Naive B cell (primary cell): ENCODE measurements at regions not wholly inside any gene's neighbourhood (a gene's known extent, or its start where the extent isn't known, plus 50 kb on each side); places are given as distances from the start of the nearest gene placed in this dataset.

ENCODE experiments used
- ATAC-seq, 2 donors: fragments of 150-1000 bp; cut with Tn5 transposase; 2 replicates each; pipeline ENCODE4 v1.10.0; 2021; ENCODE audit warnings: low read depth in 2 of 2, mild to moderate bottlenecking in 2 of 2, moderate library complexity in 2 of 2
- DNase-seq: peaks from one replicate; pipeline ENCODE4 v3.0.0; 2022
- H3K27ac Mint-ChIP-seq, 6 donors: one replicate each; pipeline ENCODE4 v1.8.0; 2020 to 2022; ENCODE audit warnings: mild to moderate bottlenecking in 6 of 6, mixed read lengths in 6 of 6, moderate library complexity in 5 of 6, inconsistent platforms in 2 of 6
- H3K27me3 Mint-ChIP-seq, 3 donors: one replicate each; pipeline ENCODE4 v1.8.0; 2021 to 2022; ENCODE audit warnings: mixed read lengths in 3 of 3, mild to moderate bottlenecking in 1 of 3
- H3K36me3 Mint-ChIP-seq, 2 donors: one replicate each; pipeline ENCODE4 v1.8.0; 2020 to 2022; ENCODE audit warnings: mixed read lengths in 2 of 2, inconsistent platforms in 1 of 2, mild to moderate bottlenecking in 1 of 2
- H3K4me1 Mint-ChIP-seq, 3 donors: one replicate each; pipeline ENCODE4 v1.8.0; 2020 to 2022; ENCODE audit warnings: mixed read lengths in 3 of 3, inconsistent platforms in 1 of 3, mild to moderate bottlenecking in 1 of 3, moderate library complexity in 1 of 3
- H3K4me3 Mint-ChIP-seq, 8 donors: one replicate each; pipeline ENCODE4 v1.8.0; 2020 to 2022; ENCODE audit warnings: mild to moderate bottlenecking in 8 of 8, mixed read lengths in 8 of 8, moderate library complexity in 8 of 8, inconsistent platforms in 2 of 8
- H3K9me3 Mint-ChIP-seq, 7 donors: one replicate each; pipeline ENCODE4 v1.8.0; 2020 to 2022; ENCODE audit warnings: mixed read lengths in 7 of 7, mild to moderate bottlenecking in 5 of 7, inconsistent platforms in 2 of 7, moderate library complexity in 1 of 7

- H3K9me3 Mint-ChIP-seq: peaks cover 0 to 1% (median 0%) of the 10 kb centered on the region in 7 donors
- no peak for DNase-seq
These were observed 88.7 kb upstream of the PLPP4 start for GRCh38 chr10:120368338-120368737.

GRCh38 chr10:120368927-120369326 lies 88.1 kb upstream of the PLPP4 start:
- DNase-seq: no peak
- Mint-ChIP-seq H3K27me3 (peaks cover 0 to 10% (median 8%) of the 10 kb centered on the region in 3 donors), H3K4me3 (no peak overlapping the region), H3K36me3 (no peaks in the 10 kb centered on the region), H3K9me3 (peaks cover 0 to 1% (median 0%) of the 10 kb centered on the region in 7 donors), H3K4me1 (no peaks in the 10 kb centered on the region), H3K27ac (no peak overlapping the region)
- no peak for ATAC-seq

More at GRCh38 chr10:120368338-120368737, 88.7 kb upstream of the PLPP4 start:
- Mint-ChIP-seq H3K4me3 (no peak overlapping the region), H3K27me3 (peaks cover 0 to 12% (median 4%) of the 10 kb centered on the region in 3 donors), H3K27ac (no peak overlapping the region), H3K36me3 (no peaks in the 10 kb centered on the region), H3K4me1 (no peaks in the 10 kb centered on the region)
- ATAC-seq: no peak

GRCh38 chr10:120369856-120370276 lies 87.2 kb upstream of the PLPP4 start:
- no peak overlapping the region for H3K4me3 Mint-ChIP-seq
- ATAC-seq (no peak), DNase-seq (no peak)

GRCh38 chr10:120371856-120372255 lies 85.2 kb upstream of the PLPP4 start:
- H3K27me3 Mint-ChIP-seq: peaks cover 0 to 22% (median 5%) of the 10 kb centered on the region in 3 donors
- no peak overlapping the region for H3K27ac Mint-ChIP-seq
- H3K4me3 Mint-ChIP-seq: no peak overlapping the region
- peaks cover 0 to 4% (median 0%) of the 10 kb centered on the region in 7 donors for H3K9me3 Mint-ChIP-seq
- no peak for DNase-seq
- no peaks in the 10 kb centered on the region for H3K36me3 Mint-ChIP-seq
- ATAC-seq: no peak
- no peaks in the 10 kb centered on the region for H3K4me1 Mint-ChIP-seq

More at GRCh38 chr10:120369856-120370276, 87.2 kb upstream of the PLPP4 start:
- Mint-ChIP-seq H3K27ac (no peak overlapping the region), H3K4me1 (no peaks in the 10 kb centered on the region), H3K36me3 (no peaks in the 10 kb centered on the region), H3K27me3 (peaks cover 0 to 12% (median 6%) of the 10 kb centered on the region in 3 donors), H3K9me3 (peaks cover 0 to 4% (median 0%) of the 10 kb centered on the region in 7 donors)

- no peaks in the 10 kb centered on the region for H3K4me1 Mint-ChIP-seq
- ATAC-seq (no peak), DNase-seq (no peak)
- peaks cover 0 to 22% (median 5%) of the 10 kb centered on the region in 3 donors for H3K27me3 Mint-ChIP-seq
- no peak overlapping the region for H3K27ac Mint-ChIP-seq
- peaks cover 0 to 4% (median 0%) of the 10 kb centered on the region in 7 donors for H3K9me3 Mint-ChIP-seq
- H3K36me3 Mint-ChIP-seq: no peaks in the 10 kb centered on the region
- no peak overlapping the region for H3K4me3 Mint-ChIP-seq
These were observed 84.1 kb upstream of the PLPP4 start for GRCh38 chr10:120372917-120373316.

- Mint-ChIP-seq H3K27me3 (peaks cover 0 to 18% (median 11%) of the 10 kb centered on the region in 3 donors), H3K4me3 (no peak overlapping the region), H3K36me3 (no peaks in the 10 kb centered on the region), H3K27ac (no peak overlapping the region), H3K9me3 (peaks cover 0 to 12% (median 5%) of the 10 kb centered on the region in 7 donors), H3K4me1 (no peaks in the 10 kb centered on the region)
- DNase-seq (no peak), ATAC-seq (no peak)
These were observed 81.4 kb upstream of the PLPP4 start for GRCh38 chr10:120375666-120376065.

GRCh38 chr10:120381931-120382330 lies 75.1 kb upstream of the PLPP4 start:
- Mint-ChIP-seq H3K36me3 (no peaks in the 10 kb centered on the region), H3K4me1 (no peaks in the 10 kb centered on the region), H3K27ac (no peak overlapping the region), H3K4me3 (no peak overlapping the region), H3K27me3 (peaks cover 0 to 11% (median 0%) of the 10 kb centered on the region in 3 donors), H3K9me3 (peaks cover 0 to 8% (median 5%) of the 10 kb centered on the region in 7 donors)
- DNase-seq (no peak), ATAC-seq (no peak)

- Mint-ChIP-seq H3K36me3 (no peaks in the 10 kb centered on the region), H3K27me3 (peaks cover 0 to 11% (median 0%) of the 10 kb centered on the region in 3 donors), H3K4me3 (peak overlapping the region in 1 of 8 donors; percentile 59), H3K9me3 (peaks cover 0 to 8% (median 5%) of the 10 kb centered on the region in 7 donors), H3K4me1 (no peaks in the 10 kb centered on the region), H3K27ac (no peak overlapping the region)
- ATAC-seq (no peak), DNase-seq (no peak)
These were observed 74.7 kb upstream of the PLPP4 start for GRCh38 chr10:120382360-120382759.

- ATAC-seq (no peak), DNase-seq (no peak)
- Mint-ChIP-seq H3K9me3 (peaks cover 0 to 4% (median 0%) of the 10 kb centered on the region in 7 donors), H3K4me1 (no peaks in the 10 kb centered on the region), H3K27ac (no peak overlapping the region), H3K4me3 (no peak overlapping the region), H3K36me3 (no peaks in the 10 kb centered on the region), H3K27me3 (peaks cover 0 to 6% (median 0%) of the 10 kb centered on the region in 3 donors)
These were observed 71.0 kb upstream of the PLPP4 start for GRCh38 chr10:120385992-120386391.

- Mint-ChIP-seq H3K27ac (no peak overlapping the region), H3K36me3 (no peaks in the 10 kb centered on the region), H3K4me1 (no peaks in the 10 kb centered on the region), H3K27me3 (peaks cover 0 to 6% (median 0%) of the 10 kb centered on the region in 3 donors), H3K4me3 (no peak overlapping the region), H3K9me3 (peaks cover 0 to 4% (median 0%) of the 10 kb centered on the region in 7 donors)
- ATAC-seq (no peak), DNase-seq (no peak)
These were observed 70.1 kb upstream of the PLPP4 start for GRCh38 chr10:120386896-120387295.

GRCh38 chr10:120387326-120387725 lies 69.7 kb upstream of the PLPP4 start:
- DNase-seq (no peak), ATAC-seq (no peak)
- Mint-ChIP-seq H3K4me3 (no peak overlapping the region), H3K27ac (no peak overlapping the region), H3K4me1 (no peaks in the 10 kb centered on the region), H3K9me3 (peaks cover 0 to 4% (median 0%) of the 10 kb centered on the region in 7 donors), H3K36me3 (no peaks in the 10 kb centered on the region), H3K27me3 (peaks cover 0 to 6% (median 0%) of the 10 kb centered on the region in 3 donors)

- no peaks in the 10 kb centered on the region for H3K36me3 Mint-ChIP-seq
- ATAC-seq (no peak), DNase-seq (no peak)
- H3K4me3 Mint-ChIP-seq: no peak overlapping the region
- no peaks in the 10 kb centered on the region for H3K4me1 Mint-ChIP-seq
- H3K27me3 Mint-ChIP-seq: peaks cover 0 to 20% (median 19%) of the 10 kb centered on the region in 3 donors
- no peak overlapping the region for H3K27ac Mint-ChIP-seq
- H3K9me3 Mint-ChIP-seq: peaks cover 0 to 12% (median 0%) of the 10 kb centered on the region in 7 donors
These were observed 64.8 kb upstream of the PLPP4 start for GRCh38 chr10:120392245-120392644.

GRCh38 chr10:120392671-120393079 lies 64.4 kb upstream of the PLPP4 start:
- Mint-ChIP-seq H3K4me3 (no peak overlapping the region), H3K4me1 (no peaks in the 10 kb centered on the region), H3K9me3 (peaks cover 0 to 12% (median under 1%) of the 10 kb centered on the region in 7 donors), H3K27ac (no peak overlapping the region), H3K27me3 (peaks cover 0 to 20% (median 19%) of the 10 kb centered on the region in 3 donors), H3K36me3 (no peaks in the 10 kb centered on the region)
- DNase-seq (no peak), ATAC-seq (no peak)

GRCh38 chr10:120394446-120394845 lies 62.6 kb upstream of the PLPP4 start:
- H3K4me1 Mint-ChIP-seq: no peaks in the 10 kb centered on the region
- ATAC-seq (no peak), DNase-seq (no peak)

More at GRCh38 chr10:120394446-120394845, 62.6 kb upstream of the PLPP4 start:
- H3K27ac Mint-ChIP-seq: no peak overlapping the region
- H3K27me3 Mint-ChIP-seq: peaks cover 0 to 20% (median 19%) of the 10 kb centered on the region in 3 donors
- H3K4me3 Mint-ChIP-seq: no peak overlapping the region
- H3K9me3 Mint-ChIP-seq: peaks cover 0 to 12% (median 2%) of the 10 kb centered on the region in 7 donors
- no peaks in the 10 kb centered on the region for H3K36me3 Mint-ChIP-seq
